K562 (cell line): ENCODE measurements at regions not wholly inside any gene's neighbourhood (a gene's known extent, or its start where the extent isn't known, plus 50 kb on each side); places are given as distances from the start of the nearest gene placed in this dataset.

ENCODE experiments used
- ATAC-seq: fragments of 200-7000 bp; cut with Tn5 transposase; 3 replicates; pipeline ENCODE4 v1.9.1; 2020; ENCODE audit warnings: moderate library complexity
- BruUV-seq: library from RNA; stranded (reverse); fragments of 400-500 nt; replicated peaks from 2 replicates; lab custom pipeline; 2021; lab: Mats Ljungman, UMichigan
- CTCF ChIA-PET: fragments of 300-600 bp; formaldehyde crosslinking; extraction: SDS; loops from one replicate; lab custom pipeline; 2021; ENCODE audit warnings: low intra/inter-chr PET ratio; lab: Yijun Ruan, JAX
- POLR2A ChIA-PET: fragments of 300-600, 350-650 bp; sonication (Branson Sonifier 250); formaldehyde crosslinking; extraction: SDS; loops from one replicate; lab custom pipeline; 2021; ENCODE audit warnings: antibody characterized with exemption, inconsistent platforms; lab: Yijun Ruan, JAX
- DNase-seq, 4 experiments: peaks; one replicate each; pipeline versions ENCODE4 v3.0.0 to v3.0.0-alpha.2; 2011 to 2018; ENCODE audit warnings: low spot score in 3 of 4, mixed read lengths in 3 of 4; ENCODE audit errors: extremely low read depth in 1 of 4
- FAIRE-seq: peaks from 2 replicates; lab custom pipeline; 2011; peaks lifted over from hg19 to GRCh38; lab: Jason Lieb, UNC
- H2AFZ ChIP-seq: 2 replicates; pipeline ENCODE4 v1.6.0; 2011; ENCODE audit warnings: low read depth, low read length, control low read depth, inconsistent platforms
- H3K27ac ChIP-seq: fragments of 200-600 bp; 3 replicates; pipeline ENCODE4 v1.8.0; 2011; ENCODE audit warnings: low read depth, mild to moderate bottlenecking, control low read depth, inconsistent platforms, low read length, moderate library complexity, mixed read lengths; ENCODE audit errors: extremely low read depth
- H3K27me3 ChIP-seq, 2 experiments: fragments of 300-600 bp in 1 of 2; 2 replicates in 1 of 2; 3 replicates in 1 of 2; pipeline versions ENCODE4 v1.6.0 to v1.8.0; 2011; ENCODE audit warnings: inconsistent platforms in 2 of 2, low read length in 2 of 2, mild to moderate bottlenecking in 1 of 2, mixed read lengths in 1 of 2, moderate library complexity in 1 of 2; ENCODE audit not compliant: control insufficient read depth in 2 of 2, insufficient read depth in 2 of 2
- H3K36me3 ChIP-seq: fragments of 300-600 bp; 3 replicates; pipeline ENCODE4 v1.8.0; 2011; ENCODE audit warnings: mild to moderate bottlenecking, low read length, inconsistent platforms; ENCODE audit not compliant: control insufficient read depth, insufficient read depth
- H3K4me1 ChIP-seq, 2 experiments: fragments of 200-600 bp in 1 of 2; replicated peaks in 1 of 2; 2 replicates in 1 of 2; 3 replicates in 1 of 2; pipeline versions ENCODE4 v1.5.1 to v1.8.0; 2011; ENCODE audit warnings: inconsistent platforms in 2 of 2, low read length in 2 of 2, mild to moderate bottlenecking in 1 of 2, mixed read lengths in 1 of 2, moderate library complexity in 1 of 2; ENCODE audit not compliant: control insufficient read depth in 2 of 2, insufficient read depth in 2 of 2
- H3K4me2 ChIP-seq: 2 replicates; pipeline ENCODE4 v1.6.1; 2011; ENCODE audit warnings: low read length, control low read depth, inconsistent platforms, mixed read lengths; ENCODE audit not compliant: insufficient read depth
- H3K4me3 ChIP-seq: fragments of 200-600 bp; sonication (generic), shearing (Covaris generic); 2 replicates; pipeline ENCODE4 v1.5.1; 2016; ENCODE audit warnings: control low read depth, inconsistent platforms
- H3K79me2 ChIP-seq: fragments of 200-600 bp; 3 replicates; pipeline ENCODE4 v1.8.0; 2011; ENCODE audit warnings: low read length, inconsistent platforms; ENCODE audit not compliant: control insufficient read depth, insufficient read depth
- H3K9ac ChIP-seq, 2 experiments: 2 replicates each; pipeline versions ENCODE4 v1.6.0 to v1.6.1; 2011; ENCODE audit warnings: low read depth in 2 of 2, low read length in 2 of 2, control low read depth in 1 of 2, inconsistent platforms in 1 of 2, mild to moderate bottlenecking in 1 of 2, mixed read lengths in 1 of 2; ENCODE audit not compliant: insufficient read depth in 1 of 2
- H3K9me1 ChIP-seq: one replicate; pipeline ENCODE4 v1.6.0; 2011; ENCODE audit warnings: inconsistent platforms, mild to moderate bottlenecking, low read length, moderate library complexity; ENCODE audit not compliant: control insufficient read depth, insufficient read depth
- H3K9me3 ChIP-seq: replicated peaks from 2 replicates; pipeline ENCODE4 v1.5.1; 2011; ENCODE audit warnings: low read depth, low read length, inconsistent platforms; ENCODE audit not compliant: control insufficient read depth, insufficient read depth
- H4K20me1 ChIP-seq: replicated peaks from 2 replicates; pipeline ENCODE4 v1.6.1; 2011; ENCODE audit warnings: low read length, inconsistent platforms, mixed read lengths; ENCODE audit not compliant: control insufficient read depth, insufficient read depth
- C11orf30 ChIP-seq: fragments of 450-650 bp; IDR thresholded peaks from 2 replicates; pipeline ENCODE4 v1.6.1; 2016; ENCODE audit warnings: low read depth, mild to moderate bottlenecking
- FOXP1 ChIP-seq: sonication (generic); formaldehyde crosslinking; IDR thresholded peaks from 2 replicates; pipeline ENCODE4 v1.8.0; 2022; ENCODE audit warnings: mild to moderate bottlenecking, missing genetic modification reagents
- MAFF ChIP-seq: IDR thresholded peaks from 2 replicates; pipeline ENCODE4 v1.6.1; 2012; ENCODE audit warnings: low read length, improper control_type of control experiment
- MAFG ChIP-seq: fragments of 450-650 bp; conservative IDR thresholded peaks from 2 replicates; pipeline ENCODE4 v1.6.1; 2016; ENCODE audit warnings: missing genetic modification characterization, missing compliant biosample characterization
- MAFK ChIP-seq: IDR thresholded peaks from 2 replicates; pipeline ENCODE4 v1.6.1; 2011; ENCODE audit warnings: low read length, improper control_type of control experiment
- MEF2D ChIP-seq: conservative IDR thresholded peaks from 2 replicates; pipeline ENCODE4 v1.6.1; 2016; ENCODE audit warnings: low read depth, missing genetic modification characterization, missing compliant biosample characterization
- TRIM28 ChIP-seq: fragments of 450-650 bp; IDR thresholded peaks from 2 replicates; pipeline ENCODE4 v1.6.1; 2017
- ZNF143 ChIP-seq: sonication (generic); formaldehyde crosslinking; IDR thresholded peaks from 2 replicates; pipeline ENCODE4 v1.9.0; 2022; ENCODE audit warnings: mild to moderate bottlenecking, missing genetic modification reagents
- ZNF316 ChIP-seq: fragments of 450-650 bp; IDR thresholded peaks from 2 replicates; pipeline ENCODE4 v1.6.1; 2016
- WGBS: fragments of 100-300 bp; shearing (Covaris generic); methylation state at CpG from one replicate; pipeline ENCODE4 v1.1.6; 2016; ENCODE audit warnings: low coverage, mixed read lengths; ENCODE audit not compliant: insufficient coverage; ENCODE audit errors: missing lambda C conversion rate; 5-methylcytosine and 5-hydroxymethylcytosine counted together
- in situ Hi-C: fragments of 300-500 bp; cut with MboI; formaldehyde crosslinking; loops from 4 replicates; pipeline ENCODE4 v1.15.0; 2018; ENCODE audit warnings: inconsistent platforms, mixed read lengths
- intact Hi-C: fragments of 100-400 bp; cut with micrococcal nuclease; formaldehyde crosslinking; loops from 2 replicates; pipeline ENCODE4 v1.14.2; 2022
- TF ChIP-seq, protein P1 (sequence below): fragments of 250-450 bp; sonication (Bioruptor Pico); IDR thresholded peaks from 2 replicates; pipeline ENCODE4 v1.8.0; 2022; ENCODE audit warnings: moderate library complexity, mild to moderate bottlenecking, inconsistent platforms
- TF ChIP-seq, protein P2 (sequence below): fragments of 450-650 bp; IDR thresholded peaks from 2 replicates; pipeline ENCODE4 v1.6.1; 2017; ENCODE audit warnings: antibody characterized with exemption

DNA sequence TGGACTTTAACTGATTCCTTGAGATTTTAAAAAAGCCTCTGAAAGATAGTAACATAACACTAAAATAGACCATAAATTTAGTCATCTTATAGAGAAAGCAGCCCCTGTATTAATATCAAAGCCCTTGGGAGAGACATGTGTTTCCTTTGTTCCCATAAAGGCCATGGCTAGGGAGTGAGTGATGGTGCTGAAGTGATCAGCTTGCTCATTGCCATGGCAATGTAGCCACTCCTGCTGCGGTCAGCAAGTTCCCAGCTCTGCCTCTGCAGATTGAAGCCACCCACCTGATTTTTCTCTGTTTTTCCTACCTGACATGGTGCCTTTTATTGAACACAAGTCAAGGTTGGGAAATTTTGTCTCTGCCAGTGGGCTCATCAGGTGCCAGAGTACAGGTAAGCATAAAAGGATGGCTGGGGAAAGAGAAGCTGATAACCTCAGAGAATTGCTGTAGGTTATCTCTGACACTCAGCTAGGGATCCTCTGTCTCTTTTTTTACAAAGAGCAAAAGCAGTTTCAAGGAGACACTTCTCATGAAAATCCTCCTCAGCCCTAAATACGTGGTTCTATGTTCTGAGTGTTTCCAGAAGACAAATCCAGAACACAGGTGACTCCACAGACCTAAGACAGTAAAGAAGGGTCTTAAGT, 296.3 kb upstream of the NMUR2 start (continued):
- no peak for TF ChIP-seq MEF2D (tag)
- TF ChIP-seq TRIM28: no peak
- TF ChIP-seq, protein P1, sequence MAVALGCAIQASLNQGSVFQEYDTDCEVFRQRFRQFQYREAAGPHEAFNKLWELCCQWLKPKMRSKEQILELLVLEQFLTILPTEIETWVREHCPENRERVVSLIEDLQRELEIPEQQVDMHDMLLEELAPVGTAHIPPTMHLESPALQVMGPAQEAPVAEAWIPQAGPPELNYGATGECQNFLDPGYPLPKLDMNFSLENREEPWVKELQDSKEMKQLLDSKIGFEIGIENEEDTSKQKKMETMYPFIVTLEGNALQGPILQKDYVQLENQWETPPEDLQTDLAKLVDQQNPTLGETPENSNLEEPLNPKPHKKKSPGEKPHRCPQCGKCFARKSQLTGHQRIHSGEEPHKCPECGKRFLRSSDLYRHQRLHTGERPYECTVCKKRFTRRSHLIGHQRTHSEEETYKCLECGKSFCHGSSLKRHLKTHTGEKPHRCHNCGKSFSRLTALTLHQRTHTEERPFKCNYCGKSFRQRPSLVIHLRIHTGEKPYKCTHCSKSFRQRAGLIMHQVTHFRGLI (CRISPR knock-in tag): no peak
- TF ChIP-seq, all 486 proteins: peak for 0

DNA sequence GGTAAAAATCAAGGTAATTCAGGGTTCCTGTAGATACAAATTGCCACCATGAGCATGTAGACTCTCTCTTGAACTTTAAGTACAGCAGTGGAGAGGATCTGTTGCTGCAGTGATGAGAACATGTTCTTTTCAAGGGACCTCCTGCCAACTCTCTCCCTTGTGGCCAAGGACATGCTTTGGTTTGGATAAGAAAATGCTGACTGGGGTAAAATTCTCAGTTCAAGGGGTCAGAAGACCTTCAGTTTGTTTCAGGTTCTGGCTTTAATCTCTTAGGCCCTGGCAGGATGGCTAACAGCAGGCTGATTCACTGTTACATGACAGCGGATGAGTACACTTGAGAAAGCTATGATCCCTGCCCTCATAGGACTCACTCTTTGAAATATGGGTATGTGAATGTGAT, 299.2 kb upstream of the NMUR2 start:
- DNase-seq (no peak), FAIRE-seq (no peak), ATAC-seq (no peak)
- TF ChIP-seq MAFF: peak; percentile 68
- TF ChIP-seq FOXP1 (CRISPR knock-in tag): no peak
- no peak for TF ChIP-seq ZNF143 (CRISPR knock-in tag)
- TF ChIP-seq ZNF316: peak; percentile 55; the same call in 1 of the 2 replicates
- TF ChIP-seq MAFG (tag): peak; percentile 44; the same call in 1 of the 2 replicates
- peak; percentile 33; the same call in 1 of the 2 replicates for TF ChIP-seq C11orf30
- TF ChIP-seq, protein P2, sequence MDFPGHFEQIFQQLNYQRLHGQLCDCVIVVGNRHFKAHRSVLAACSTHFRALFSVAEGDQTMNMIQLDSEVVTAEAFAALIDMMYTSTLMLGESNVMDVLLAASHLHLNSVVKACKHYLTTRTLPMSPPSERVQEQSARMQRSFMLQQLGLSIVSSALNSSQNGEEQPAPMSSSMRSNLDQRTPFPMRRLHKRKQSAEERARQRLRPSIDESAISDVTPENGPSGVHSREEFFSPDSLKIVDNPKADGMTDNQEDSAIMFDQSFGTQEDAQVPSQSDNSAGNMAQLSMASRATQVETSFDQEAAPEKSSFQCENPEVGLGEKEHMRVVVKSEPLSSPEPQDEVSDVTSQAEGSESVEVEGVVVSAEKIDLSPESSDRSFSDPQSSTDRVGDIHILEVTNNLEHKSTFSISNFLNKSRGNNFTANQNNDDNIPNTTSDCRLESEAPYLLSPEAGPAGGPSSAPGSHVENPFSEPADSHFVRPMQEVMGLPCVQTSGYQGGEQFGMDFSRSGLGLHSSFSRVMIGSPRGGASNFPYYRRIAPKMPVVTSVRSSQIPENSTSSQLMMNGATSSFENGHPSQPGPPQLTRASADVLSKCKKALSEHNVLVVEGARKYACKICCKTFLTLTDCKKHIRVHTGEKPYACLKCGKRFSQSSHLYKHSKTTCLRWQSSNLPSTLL: no peak
- peak; percentile 75 for TF ChIP-seq MAFK
- intact Hi-C loops (no loop called here), in situ Hi-C loops (no loop called here)
- H3K9me1 ChIP-seq: no peaks in the 10 kb centered on the region
- H3K27me3 ChIP-seq: no peaks in the 10 kb centered on the region
- H3K4me1 ChIP-seq: no peaks in the 10 kb centered on the region
- no peaks in the 10 kb centered on the region for H3K79me2 ChIP-seq
- WGBS: 0% methylated on average over 1 of the region's 1 CpG
- no peaks in the 10 kb centered on the region for H4K20me1 ChIP-seq
- no peak overlapping the region for H3K4me3 ChIP-seq
- no peaks in the 10 kb centered on the region for H3K36me3 ChIP-seq
- 0 out of 2 replicates have a peak, but pooled peaks cover 2% of the 10 kb centered on the region for H3K9me3 ChIP-seq
- H3K9ac ChIP-seq: no peak overlapping the region
- CTCF ChIA-PET: no interaction called here
- BruUV-seq: no TSS peak
- H3K4me2 ChIP-seq: no peak overlapping the region
- POLR2A ChIA-PET: no interaction called here
- H2AFZ ChIP-seq: no peak overlapping the region
- H3K27ac ChIP-seq: no peak overlapping the region
